HS-27A (cell line): ENCODE measurements at regions not wholly inside any gene's neighbourhood (a gene's known extent, or its start where the extent isn't known, plus 50 kb on each side); places are given as distances from the start of the nearest gene placed in this dataset.
"Not testable (repeated sequence)": the region's sequence is repeated elsewhere in the genome, so short reads cannot be mapped to it uniquely, and the experiment has no call there.

Experiments used
- DNase-seq: peaks from one replicate; pipeline ENCODE4 v3.0.0-alpha.2; 2012; ENCODE audit warnings: low read depth, missing footprints

DNA sequence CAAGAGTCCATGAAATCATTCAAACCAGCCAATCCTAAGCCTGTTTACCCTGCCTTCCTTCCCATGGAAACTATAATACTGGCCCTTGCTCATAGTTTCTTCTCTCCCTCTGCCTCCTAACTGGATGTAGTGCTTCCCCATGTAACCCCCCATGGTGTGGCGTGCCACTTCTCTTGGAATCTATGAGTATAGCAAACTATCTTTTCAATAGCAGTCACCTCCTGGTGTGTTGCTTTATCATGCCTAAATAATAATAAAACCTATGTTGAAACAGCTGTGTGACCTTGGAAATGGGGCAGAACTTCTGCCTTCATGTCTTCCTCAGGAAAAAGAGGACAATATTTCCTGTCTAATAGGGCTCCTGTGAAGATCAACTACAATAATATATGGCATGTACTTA, 234.8 kb upstream of the EDNRA start:
- no peak for DNase-seq

- DNase-seq, result not testable (repeated sequence)
These were observed 234.4 kb upstream of the EDNRA start for GRCh38 chr4:147246528-147246927.

- DNase-seq, result no peak
These were observed 233.3 kb upstream of the EDNRA start for GRCh38 chr4:147247579-147247978.

DNA sequence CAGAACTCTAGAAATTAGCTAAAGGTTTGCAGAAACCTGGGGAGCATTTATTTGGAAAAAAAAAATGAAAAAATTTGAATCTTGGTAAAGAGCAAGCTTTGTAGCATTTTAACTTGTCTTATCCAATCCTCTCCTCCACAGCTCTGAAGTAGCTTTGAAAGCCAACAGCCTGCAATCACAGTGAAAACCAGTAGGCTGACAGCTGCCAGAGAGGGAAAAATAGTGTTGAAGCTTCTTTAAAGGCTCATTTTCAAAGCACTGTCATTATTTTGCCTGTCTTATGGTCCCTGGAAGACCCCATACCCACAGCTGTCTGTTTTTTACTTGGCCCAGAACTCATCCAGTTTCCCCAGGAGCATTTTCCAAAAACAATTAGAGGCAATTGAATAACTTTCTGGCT, 230.8 kb upstream of the EDNRA start:
- no peak for DNase-seq

GRCh38 chr4:147255268-147255667, 225.6 kb upstream of the EDNRA start:
- not testable (repeated sequence) for DNase-seq

DNA sequence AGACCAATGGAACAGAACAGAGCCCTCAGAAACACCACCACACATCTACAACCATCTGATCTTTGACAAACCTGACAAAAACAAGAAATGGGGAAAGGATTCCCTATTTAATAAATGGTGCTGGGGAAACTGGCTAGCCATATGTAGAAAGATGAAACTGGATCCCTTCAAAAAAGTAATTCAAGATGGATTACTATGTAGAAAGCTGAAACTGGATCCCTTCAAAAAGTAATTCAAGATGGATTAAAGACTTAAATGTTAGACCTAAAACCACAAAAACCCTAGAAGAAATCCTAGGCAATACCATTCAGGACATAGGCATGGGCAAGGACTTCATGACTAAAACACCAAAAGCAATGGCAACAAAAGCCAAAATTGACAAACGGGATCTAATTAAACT, 221.6 kb upstream of the EDNRA start:
- not testable (repeated sequence) for DNase-seq

- DNase-seq, result no peak
These were observed 196.6 kb upstream of the EDNRA start for GRCh38 chr4:147284256-147284835.

DNA sequence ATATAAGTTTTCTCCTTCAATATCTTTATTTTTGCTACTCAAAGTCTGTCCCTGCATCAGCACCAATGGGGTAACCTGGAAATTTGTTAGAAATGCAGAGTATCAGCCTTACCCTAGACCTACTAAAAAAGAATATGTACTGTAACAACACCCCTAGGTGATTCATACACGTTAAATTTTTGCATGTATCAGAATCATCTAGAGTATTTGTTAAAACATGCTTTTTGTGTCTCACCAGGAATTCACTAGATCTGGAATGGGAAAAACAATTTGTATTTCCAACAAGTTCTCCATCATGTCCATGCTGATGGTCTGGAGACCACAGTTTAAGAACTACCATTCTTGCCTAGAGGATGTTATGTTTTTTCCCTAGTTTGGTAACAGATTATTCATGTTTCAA, 196.0 kb upstream of the EDNRA start:
- DNase-seq, result no peak

DNA sequence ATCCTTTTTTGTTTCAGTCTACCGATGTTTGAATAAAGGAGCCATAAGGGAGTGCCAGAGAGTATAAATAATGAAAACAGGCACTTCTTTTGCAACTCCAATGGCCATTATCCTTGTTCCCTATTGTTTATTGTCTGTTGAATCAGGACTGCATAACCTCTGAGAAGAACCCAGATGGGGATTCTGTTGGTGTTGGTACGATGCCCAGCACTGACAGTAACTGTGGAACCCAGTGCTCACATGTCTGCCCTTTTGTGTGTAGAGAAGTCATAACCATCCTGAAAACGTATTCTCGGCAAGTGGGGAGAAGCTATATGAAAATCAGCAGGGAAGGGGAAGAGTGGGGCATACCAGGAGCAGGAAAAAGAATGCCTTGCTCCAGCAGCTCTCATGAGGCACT, 195.1 kb upstream of the EDNRA start:
- no peak for DNase-seq

DNA sequence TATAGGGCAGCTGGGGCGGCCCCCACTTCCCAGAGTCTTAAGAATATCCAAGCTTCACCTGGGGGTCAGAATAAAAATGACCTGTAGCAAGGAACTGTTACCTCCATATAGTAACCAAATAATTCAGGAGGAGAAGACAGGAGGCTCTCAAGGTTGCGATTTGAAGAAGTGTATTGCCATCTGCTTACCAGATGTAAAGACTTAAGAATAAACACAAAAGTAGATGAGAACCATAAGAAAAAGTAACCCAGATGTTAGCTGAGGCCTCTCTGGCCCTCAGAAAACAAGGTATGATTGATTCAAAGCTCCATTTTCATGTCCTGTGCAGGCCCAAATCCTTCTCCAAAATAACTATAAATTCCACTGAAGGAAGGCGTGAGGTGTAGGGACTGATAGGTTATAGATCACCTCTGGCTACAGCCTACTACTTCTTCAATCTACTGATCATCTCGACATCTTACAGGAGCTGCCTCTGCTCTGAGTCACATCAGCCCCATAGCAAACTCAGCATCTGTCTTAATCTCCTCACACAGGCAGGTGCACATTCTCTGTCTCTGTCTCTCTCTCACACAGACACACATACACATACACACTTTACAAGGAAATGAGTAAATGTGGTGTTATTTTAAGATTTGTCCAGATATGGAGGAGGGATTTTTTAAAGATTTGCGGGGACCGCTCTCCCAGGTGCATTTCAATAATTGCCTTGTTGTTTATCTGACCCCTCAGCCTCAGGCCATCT, 193.9 kb upstream of the EDNRA start:
- no peak for DNase-seq

GRCh38 chr4:147287588-147287890, 193.4 kb upstream of the EDNRA start:
- no peak for DNase-seq

DNA sequence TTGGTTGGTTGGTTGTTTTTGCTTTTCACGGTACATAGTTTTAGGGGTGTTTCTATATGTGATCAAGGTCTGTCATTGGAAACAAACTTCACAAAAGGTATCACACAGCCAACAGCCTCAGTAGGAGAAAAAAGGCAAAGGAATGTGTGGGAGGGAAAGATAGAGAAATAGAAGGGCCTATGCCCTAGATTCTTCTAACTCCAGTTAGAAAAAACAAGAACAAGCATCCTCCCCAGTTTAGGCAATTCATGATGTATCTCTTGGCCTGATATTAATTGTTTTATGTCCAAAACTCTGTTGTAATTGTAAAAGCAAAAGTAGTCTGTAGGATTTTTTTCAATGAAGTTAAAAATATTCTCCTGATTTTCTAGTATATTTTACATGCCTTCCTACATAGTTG, 192.4 kb upstream of the EDNRA start:
- DNase-seq, result no peak

GRCh38 chr4:147289181-147289580, 191.7 kb upstream of the EDNRA start:
- no peak for DNase-seq

- DNase-seq, result not testable (repeated sequence)
These were observed 188.1 kb upstream of the EDNRA start for GRCh38 chr4:147292604-147293313.

DNA sequence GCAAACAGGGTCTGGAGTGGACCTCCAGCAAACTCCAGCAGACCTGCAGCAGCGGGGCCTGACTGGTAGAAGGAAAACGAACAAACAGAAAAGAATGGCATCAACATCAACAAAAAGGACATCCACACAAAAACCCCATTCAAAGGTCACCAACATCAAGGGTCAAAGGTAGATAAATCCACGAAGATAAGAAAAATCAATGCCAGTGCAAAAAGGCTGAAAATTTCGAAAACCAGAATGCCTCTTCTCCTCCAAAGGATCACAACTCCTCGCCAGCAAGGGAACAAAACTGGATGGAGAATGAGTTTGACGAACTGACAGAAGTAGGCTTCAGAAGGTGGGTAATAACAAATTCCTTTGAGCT, 187.6 kb upstream of the EDNRA start:
- not testable (repeated sequence) for DNase-seq

DNA sequence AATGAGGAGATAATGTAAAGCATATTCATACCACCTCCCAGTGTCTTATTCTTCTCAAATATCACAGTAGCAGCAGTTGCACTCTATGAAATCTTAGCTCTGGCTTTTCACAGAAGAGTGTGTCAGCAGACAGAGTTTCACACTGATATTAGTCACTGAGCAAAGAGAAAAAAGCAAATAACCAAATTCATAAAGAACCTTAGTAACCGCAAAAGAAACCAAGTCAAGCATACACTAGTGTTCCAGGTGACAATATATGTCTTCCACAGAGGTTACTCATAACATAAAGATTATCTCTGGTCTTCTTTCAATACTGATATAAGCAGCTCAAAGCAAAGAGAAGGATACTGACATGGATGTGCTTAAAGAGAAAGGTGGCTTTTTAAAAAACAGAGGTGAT, 181.7 kb upstream of the EDNRA start:
- no peak for DNase-seq

GRCh38 chr4:147303174-147303872, 177.6 kb upstream of the EDNRA start:
- no peak for DNase-seq

DNA sequence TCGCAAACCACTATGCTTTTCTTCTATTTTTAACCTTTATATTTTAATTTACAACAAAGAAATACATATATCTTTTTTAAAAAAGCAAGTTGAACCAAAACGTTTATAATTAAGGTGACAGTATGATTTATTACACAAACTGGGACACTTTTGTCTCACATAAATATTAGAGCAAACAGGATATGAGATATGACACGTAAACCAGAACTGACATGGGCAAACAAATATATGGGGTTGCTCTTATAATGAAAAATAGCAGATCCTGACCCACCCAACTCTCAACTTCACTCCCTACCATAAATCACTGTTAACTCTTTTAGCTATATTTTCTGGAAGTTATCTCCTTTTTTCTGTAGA, 177.0 kb upstream of the EDNRA start:
- no peak for DNase-seq

DNA sequence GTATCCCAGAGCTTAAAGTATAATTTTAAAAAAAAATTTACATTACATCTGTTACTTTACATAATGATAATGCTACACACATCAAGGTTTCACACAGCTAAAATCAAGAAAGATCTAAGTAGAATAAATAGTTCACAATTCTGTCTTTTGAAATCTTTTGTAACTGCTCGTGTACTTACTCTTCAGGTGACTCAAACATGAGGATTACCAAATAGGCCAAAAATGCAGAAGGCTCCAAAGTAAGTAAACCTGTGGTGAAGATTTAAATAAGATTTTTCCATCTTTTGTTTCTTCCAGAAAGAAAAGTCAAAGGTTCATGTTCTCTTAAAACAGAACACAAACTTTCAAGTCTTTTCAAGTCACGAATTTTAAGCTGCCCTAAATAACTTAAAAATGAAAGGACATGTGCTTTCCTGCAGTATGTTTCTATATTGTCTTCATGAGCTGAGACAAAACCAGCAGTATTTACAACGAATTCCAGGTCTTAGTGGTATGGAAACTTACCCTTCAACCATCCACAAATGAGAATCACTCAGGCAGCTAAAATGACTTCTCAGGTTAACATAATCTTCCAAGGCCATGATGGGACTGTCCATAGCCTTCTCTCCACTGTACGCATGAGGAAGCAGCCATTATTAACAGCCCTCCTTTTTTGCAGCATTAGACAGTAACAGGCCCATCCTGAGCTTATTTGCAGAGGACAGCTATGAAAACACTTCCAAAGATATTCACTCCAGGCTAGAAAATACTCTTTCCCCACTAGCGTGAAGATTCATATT, 172.8 kb upstream of the EDNRA start:
- DNase-seq, result no peak

GRCh38 chr4:147309434-147309833, 171.5 kb upstream of the EDNRA start:
- DNase-seq, result no peak

DNA sequence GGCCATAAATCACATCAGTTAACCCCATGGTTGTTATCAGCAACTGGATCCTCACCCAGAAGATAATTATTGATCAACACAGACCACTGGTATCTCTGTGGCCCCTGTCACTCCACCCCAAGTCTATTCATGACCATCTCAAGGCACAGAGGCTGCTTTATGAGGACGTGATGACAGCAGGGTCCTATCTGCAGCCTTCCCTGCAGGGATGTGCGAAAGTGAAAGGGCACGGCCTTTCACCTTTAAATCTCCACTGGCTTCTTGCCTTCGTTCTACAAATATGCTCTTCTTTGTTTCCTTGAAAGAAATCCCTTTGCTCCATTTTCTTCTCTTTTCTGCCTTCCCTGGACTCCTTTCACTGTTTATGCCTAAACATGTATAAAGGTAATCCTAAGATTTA, 170.6 kb upstream of the EDNRA start:
- DNase-seq, result no peak

DNA sequence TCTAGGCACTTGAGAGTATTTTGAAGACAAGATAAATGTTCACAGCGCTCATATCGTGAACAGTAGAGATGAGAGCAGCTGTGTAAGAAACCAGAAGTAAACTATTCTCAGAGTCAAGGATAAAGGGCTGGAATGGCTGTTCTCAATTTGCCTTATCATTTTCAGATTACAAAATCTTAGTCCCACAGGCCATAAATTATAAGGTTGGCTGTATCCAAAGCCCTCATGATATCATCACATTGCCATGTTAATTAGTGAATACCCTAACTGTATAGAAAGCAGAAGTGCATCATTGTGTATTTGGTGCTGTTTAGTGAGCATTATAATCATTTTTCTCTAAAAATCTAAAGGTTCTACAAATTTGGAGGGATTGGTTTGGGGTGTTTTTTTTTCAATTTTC, 168.9 kb upstream of the EDNRA start:
- no peak for DNase-seq
